HEK293 (cell line): ENCODE measurements at regions not wholly inside any gene's neighbourhood (a gene's known extent, or its start where the extent isn't known, plus 50 kb on each side); places are given as distances from the start of the nearest gene placed in this dataset.

Experiments
- FEZF1 ChIP-seq: fragments of 450-650 bp; formaldehyde crosslinking; IDR thresholded peaks from 2 replicates; pipeline ENCODE4 v1.5.1; 2016; ENCODE audit warnings: missing biosample characterization, missing genetic modification characterization
- KLF16 ChIP-seq: fragments of 450-650 bp; formaldehyde crosslinking; IDR thresholded peaks from 2 replicates; pipeline ENCODE4 v1.5.1; 2017; ENCODE audit warnings: missing biosample characterization, missing genetic modification characterization
- PATZ1 ChIP-seq: fragments of 450-650 bp; formaldehyde crosslinking; IDR thresholded peaks from 2 replicates; pipeline ENCODE4 v1.5.1; 2016; ENCODE audit warnings: missing biosample characterization, missing genetic modification characterization
- SETDB1 ChIP-seq: IDR thresholded peaks from one replicate; pipeline ENCODE4 v1.6.1; 2017; ENCODE audit warnings: mild to moderate bottlenecking, low read length, moderate library complexity, mixed read lengths; ENCODE audit not compliant: insufficient read length
- TCF7L2 ChIP-seq: IDR thresholded peaks from 2 replicates; pipeline ENCODE4 v1.6.1; 2011; ENCODE audit warnings: low read depth, mild to moderate bottlenecking, inconsistent platforms, low read length, moderate library complexity, borderline replicate concordance
- YY1 ChIP-seq: fragments of 450-650 bp; formaldehyde crosslinking; IDR thresholded peaks from 2 replicates; pipeline ENCODE4 v1.5.1; 2018; ENCODE audit warnings: missing biosample characterization, missing genetic modification characterization
- ZFP37 ChIP-seq: fragments of 450-650 bp; formaldehyde crosslinking; IDR thresholded peaks from 2 replicates; pipeline ENCODE4 v1.5.1; 2016; ENCODE audit warnings: missing biosample characterization, missing genetic modification characterization
- ZNF324 ChIP-seq: fragments of 450-650 bp; formaldehyde crosslinking; IDR thresholded peaks from 2 replicates; pipeline ENCODE4 v1.5.1; 2016; ENCODE audit warnings: missing biosample characterization, missing genetic modification characterization
- ZNF513 ChIP-seq: fragments of 450-650 bp; IDR thresholded peaks from 2 replicates; pipeline ENCODE4 v1.5.1; 2018; ENCODE audit warnings: missing biosample characterization, missing genetic modification characterization
- TF ChIP-seq, protein P1 (sequence below): fragments of 450-650 bp; formaldehyde crosslinking; IDR thresholded peaks from 2 replicates; pipeline ENCODE4 v1.5.1; 2016; ENCODE audit warnings: missing biosample characterization, missing genetic modification characterization
- TF ChIP-seq, protein P2 (sequence below): fragments of 450-650 bp; formaldehyde crosslinking; IDR thresholded peaks from 2 replicates; pipeline ENCODE4 v1.5.1; 2016; ENCODE audit warnings: missing biosample characterization, missing genetic modification characterization
- TF ChIP-seq, protein P3 (sequence below): sonication (generic); formaldehyde crosslinking; IDR thresholded peaks from 2 replicates; pipeline ENCODE4 v1.8.1; 2022; ENCODE audit warnings: mild to moderate bottlenecking, moderate library complexity, missing genetic modification reagents

DNA sequence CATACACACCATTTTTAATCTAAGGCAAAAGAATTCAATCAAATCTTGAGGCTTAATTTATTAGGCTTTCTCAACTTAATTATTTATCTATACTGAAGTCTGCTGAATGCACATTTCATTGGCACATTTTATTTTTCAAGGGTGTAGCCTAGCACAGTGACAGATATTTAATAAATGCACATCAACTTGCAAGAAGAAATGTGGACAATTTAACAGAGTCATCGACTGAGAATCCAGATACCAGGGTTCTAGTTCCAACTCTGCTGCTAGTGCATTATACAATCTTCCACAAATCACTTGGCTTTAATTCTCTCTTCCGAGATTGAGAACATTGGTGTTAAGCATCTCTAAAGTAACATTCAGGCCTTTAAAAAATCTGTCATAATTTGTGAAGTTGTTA lies 88.5 kb upstream of the RBBP8 start:
- no peak for TF ChIP-seq YY1 (tag by site-specific recombination)
- TF ChIP-seq KLF16 (tag by site-specific recombination) = no peak
- TF ChIP-seq PATZ1 (tag by site-specific recombination) = no peak
- TF ChIP-seq, protein P1, sequence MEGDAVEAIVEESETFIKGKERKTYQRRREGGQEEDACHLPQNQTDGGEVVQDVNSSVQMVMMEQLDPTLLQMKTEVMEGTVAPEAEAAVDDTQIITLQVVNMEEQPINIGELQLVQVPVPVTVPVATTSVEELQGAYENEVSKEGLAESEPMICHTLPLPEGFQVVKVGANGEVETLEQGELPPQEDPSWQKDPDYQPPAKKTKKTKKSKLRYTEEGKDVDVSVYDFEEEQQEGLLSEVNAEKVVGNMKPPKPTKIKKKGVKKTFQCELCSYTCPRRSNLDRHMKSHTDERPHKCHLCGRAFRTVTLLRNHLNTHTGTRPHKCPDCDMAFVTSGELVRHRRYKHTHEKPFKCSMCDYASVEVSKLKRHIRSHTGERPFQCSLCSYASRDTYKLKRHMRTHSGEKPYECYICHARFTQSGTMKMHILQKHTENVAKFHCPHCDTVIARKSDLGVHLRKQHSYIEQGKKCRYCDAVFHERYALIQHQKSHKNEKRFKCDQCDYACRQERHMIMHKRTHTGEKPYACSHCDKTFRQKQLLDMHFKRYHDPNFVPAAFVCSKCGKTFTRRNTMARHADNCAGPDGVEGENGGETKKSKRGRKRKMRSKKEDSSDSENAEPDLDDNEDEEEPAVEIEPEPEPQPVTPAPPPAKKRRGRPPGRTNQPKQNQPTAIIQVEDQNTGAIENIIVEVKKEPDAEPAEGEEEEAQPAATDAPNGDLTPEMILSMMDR (tag by site-specific recombination) = no peak
- TF ChIP-seq, protein P2, sequence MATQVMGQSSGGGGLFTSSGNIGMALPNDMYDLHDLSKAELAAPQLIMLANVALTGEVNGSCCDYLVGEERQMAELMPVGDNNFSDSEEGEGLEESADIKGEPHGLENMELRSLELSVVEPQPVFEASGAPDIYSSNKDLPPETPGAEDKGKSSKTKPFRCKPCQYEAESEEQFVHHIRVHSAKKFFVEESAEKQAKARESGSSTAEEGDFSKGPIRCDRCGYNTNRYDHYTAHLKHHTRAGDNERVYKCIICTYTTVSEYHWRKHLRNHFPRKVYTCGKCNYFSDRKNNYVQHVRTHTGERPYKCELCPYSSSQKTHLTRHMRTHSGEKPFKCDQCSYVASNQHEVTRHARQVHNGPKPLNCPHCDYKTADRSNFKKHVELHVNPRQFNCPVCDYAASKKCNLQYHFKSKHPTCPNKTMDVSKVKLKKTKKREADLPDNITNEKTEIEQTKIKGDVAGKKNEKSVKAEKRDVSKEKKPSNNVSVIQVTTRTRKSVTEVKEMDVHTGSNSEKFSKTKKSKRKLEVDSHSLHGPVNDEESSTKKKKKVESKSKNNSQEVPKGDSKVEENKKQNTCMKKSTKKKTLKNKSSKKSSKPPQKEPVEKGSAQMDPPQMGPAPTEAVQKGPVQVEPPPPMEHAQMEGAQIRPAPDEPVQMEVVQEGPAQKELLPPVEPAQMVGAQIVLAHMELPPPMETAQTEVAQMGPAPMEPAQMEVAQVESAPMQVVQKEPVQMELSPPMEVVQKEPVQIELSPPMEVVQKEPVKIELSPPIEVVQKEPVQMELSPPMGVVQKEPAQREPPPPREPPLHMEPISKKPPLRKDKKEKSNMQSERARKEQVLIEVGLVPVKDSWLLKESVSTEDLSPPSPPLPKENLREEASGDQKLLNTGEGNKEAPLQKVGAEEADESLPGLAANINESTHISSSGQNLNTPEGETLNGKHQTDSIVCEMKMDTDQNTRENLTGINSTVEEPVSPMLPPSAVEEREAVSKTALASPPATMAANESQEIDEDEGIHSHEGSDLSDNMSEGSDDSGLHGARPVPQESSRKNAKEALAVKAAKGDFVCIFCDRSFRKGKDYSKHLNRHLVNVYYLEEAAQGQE (tag by site-specific recombination) = no peak
- TF ChIP-seq TCF7L2 = no peak
- no peak for TF ChIP-seq SETDB1
- TF ChIP-seq FEZF1 (tag by site-specific recombination) = no peak
- TF ChIP-seq ZFP37 (tag by site-specific recombination) = no peak
- TF ChIP-seq ZNF513 (tag by site-specific recombination) = no peak
- no peak for TF ChIP-seq ZNF324 (tag by site-specific recombination)
- TF ChIP-seq, protein P3, sequence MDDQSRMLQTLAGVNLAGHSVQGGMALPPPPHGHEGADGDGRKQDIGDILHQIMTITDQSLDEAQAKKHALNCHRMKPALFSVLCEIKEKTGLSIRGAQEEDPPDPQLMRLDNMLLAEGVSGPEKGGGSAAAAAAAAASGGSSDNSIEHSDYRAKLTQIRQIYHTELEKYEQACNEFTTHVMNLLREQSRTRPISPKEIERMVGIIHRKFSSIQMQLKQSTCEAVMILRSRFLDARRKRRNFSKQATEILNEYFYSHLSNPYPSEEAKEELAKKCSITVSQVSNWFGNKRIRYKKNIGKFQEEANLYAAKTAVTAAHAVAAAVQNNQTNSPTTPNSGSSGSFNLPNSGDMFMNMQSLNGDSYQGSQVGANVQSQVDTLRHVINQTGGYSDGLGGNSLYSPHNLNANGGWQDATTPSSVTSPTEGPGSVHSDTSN (CRISPR knock-in tag) = no peak
